HepG2 (cell line): ENCODE measurements at regions not wholly inside any gene's neighbourhood (a gene's known extent, or its start where the extent isn't known, plus 50 kb on each side); places are given as distances from the start of the nearest gene placed in this dataset.

Experiments
- ATF7 ChIP-seq, 2 experiments: fragments of 450-650 bp in 1 of 2; sonication (generic) in 1 of 2; formaldehyde crosslinking in 1 of 2; IDR thresholded peaks; 2 replicates each; pipeline versions ENCODE4 v1.4.0 to v1.6.1; 2016 to 2020; ENCODE audit warnings: antibody characterized with exemption in 1 of 2, mild to moderate bottlenecking in 1 of 2, missing genetic modification reagents in 1 of 2
- CTCF ChIP-seq: sonication (generic); formaldehyde crosslinking; IDR thresholded peaks from 2 replicates; pipeline ENCODE4 v1.5.0; 2020; ENCODE audit warnings: mild to moderate bottlenecking, missing genetic modification reagents, moderate library complexity
- ELF3 ChIP-seq: IDR thresholded peaks from 2 replicates; pipeline ENCODE4 v1.6.1; 2016; ENCODE audit warnings: missing genetic modification reagents, missing compliant biosample characterization
- GABPA ChIP-seq, 2 experiments: IDR thresholded peaks; 2 replicates each; pipeline ENCODE4 v1.6.1; 2011 to 2016; ENCODE audit warnings: low read depth in 2 of 2, low read length in 1 of 2, missing biosample characterization in 1 of 2, missing genetic modification characterization in 1 of 2
- MTA3 ChIP-seq: sonication (generic); formaldehyde crosslinking; IDR thresholded peaks from 2 replicates; pipeline ENCODE4 v1.4.0; 2020; ENCODE audit warnings: missing genetic modification reagents
- MYC ChIP-seq: sonication (generic); formaldehyde crosslinking; IDR thresholded peaks from 2 replicates; pipeline ENCODE4 v1.9.0; 2021; ENCODE audit warnings: missing genetic modification reagents, borderline replicate concordance
- NR1H2 ChIP-seq: sonication (generic); formaldehyde crosslinking; IDR thresholded peaks from 2 replicates; pipeline ENCODE4 v1.8.1; 2022; ENCODE audit warnings: low read depth, missing genetic modification reagents, borderline replicate concordance
- POLR2AphosphoS5 ChIP-seq: IDR thresholded peaks from 2 replicates; pipeline ENCODE4 v1.6.1; 2012; ENCODE audit warnings: low read depth, low read length
- SMC3 ChIP-seq: IDR thresholded peaks from 2 replicates; pipeline ENCODE4 v1.6.1; 2011; ENCODE audit warnings: low read length, improper control_type of control experiment
- ZNF280B ChIP-seq: sonication (generic); formaldehyde crosslinking; IDR thresholded peaks from 2 replicates; pipeline ENCODE4 v1.5.0; 2020; ENCODE audit warnings: missing genetic modification reagents, mild to moderate bottlenecking, borderline replicate concordance
- ZNF782 ChIP-seq: sonication (generic); formaldehyde crosslinking; IDR thresholded peaks from 2 replicates; pipeline ENCODE4 v1.4.0; 2020; ENCODE audit warnings: missing genetic modification reagents, mild to moderate bottlenecking, borderline replicate concordance
- TF ChIP-seq, protein P1 (sequence below): sonication (generic); formaldehyde crosslinking; IDR thresholded peaks from 2 replicates; pipeline ENCODE4 v1.9.0; 2021; ENCODE audit warnings: missing genetic modification reagents, borderline replicate concordance

DNA sequence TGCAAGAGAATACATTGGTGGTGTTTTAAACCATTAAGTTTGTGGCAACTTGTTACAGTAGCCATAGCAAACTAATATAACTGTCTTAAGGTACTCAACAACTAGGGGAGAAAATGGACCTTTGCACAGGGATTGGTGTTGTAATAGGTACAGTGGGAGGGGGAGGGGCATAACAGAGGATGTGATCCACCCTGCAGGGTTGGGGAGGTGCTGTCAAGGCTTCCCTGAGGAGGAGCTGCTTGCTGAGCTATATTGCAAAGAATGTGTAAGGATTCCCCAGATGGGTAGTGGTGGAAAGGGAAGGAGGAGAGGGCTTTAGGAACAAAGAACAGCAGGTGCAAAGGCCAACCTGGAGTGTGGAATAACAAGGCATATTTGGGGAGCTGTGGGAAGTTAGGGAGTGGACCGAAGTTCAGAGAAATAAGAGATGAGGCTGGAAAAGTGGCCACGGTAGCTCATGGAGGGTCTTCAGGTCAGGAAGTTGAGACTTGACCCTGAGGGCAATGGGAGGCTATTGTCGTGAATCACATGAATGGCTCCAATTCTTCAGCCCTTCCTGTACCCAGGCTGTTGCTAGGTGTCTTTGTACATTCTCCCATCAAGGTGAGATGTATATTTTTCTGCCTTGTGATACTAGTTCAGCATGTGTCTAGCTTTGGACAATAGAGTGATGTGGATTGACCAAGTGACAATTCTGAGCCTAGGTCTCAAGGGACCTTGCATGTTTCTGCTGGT, 168.6 kb upstream of the CSF3R start:
- TF ChIP-seq ZNF280B (CRISPR knock-in tag) (no peak), MTA3 (no peak), CTCF (CRISPR knock-in tag) (no peak), NR1H2 (CRISPR knock-in tag) (no peak), MYC (CRISPR knock-in tag) (no peak), ELF3 (CRISPR knock-in tag) (no peak), GABPA (IDR thresholded peaks at IDR 0.05; ENCODE audit: low read depth, low read length) (no peak), GABPA (CRISPR knock-in tag; IDR thresholded peaks at IDR 0.05; ENCODE audit: low read depth) (no peak), POLR2AphosphoS5 (no peak), ZNF782 (CRISPR knock-in tag) (no peak), SMC3 (no peak), ATF7 (IDR thresholded peaks at IDR 0.05) (no peak), ATF7 (CRISPR knock-in tag; IDR thresholded peaks at IDR 0.05) (no peak)
- TF ChIP-seq, protein P1, sequence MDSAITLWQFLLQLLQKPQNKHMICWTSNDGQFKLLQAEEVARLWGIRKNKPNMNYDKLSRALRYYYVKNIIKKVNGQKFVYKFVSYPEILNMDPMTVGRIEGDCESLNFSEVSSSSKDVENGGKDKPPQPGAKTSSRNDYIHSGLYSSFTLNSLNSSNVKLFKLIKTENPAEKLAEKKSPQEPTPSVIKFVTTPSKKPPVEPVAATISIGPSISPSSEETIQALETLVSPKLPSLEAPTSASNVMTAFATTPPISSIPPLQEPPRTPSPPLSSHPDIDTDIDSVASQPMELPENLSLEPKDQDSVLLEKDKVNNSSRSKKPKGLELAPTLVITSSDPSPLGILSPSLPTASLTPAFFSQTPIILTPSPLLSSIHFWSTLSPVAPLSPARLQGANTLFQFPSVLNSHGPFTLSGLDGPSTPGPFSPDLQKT (CRISPR knock-in tag): no peak
